Transverse colon (tissue), 4 donors: ENCODE measurements at regions not wholly inside any gene's neighbourhood (a gene's known extent, or its start where the extent isn't known, plus 50 kb on each side); places are given as distances from the start of the nearest gene placed in this dataset.
"Not testable (repeated sequence)": the region's sequence is repeated elsewhere in the genome, so short reads cannot be mapped to it uniquely, and the experiment has no call there.

Source experiments
- DNase-seq: peaks from one replicate; pipeline ENCODE4 v3.0.0-alpha.2; 2019
- H3K27ac ChIP-seq, 4 donors: fragments of 200-600 bp; sonication (generic); 2 replicates each; pipeline ENCODE4 v1.5.1; 2016 to 2018; ENCODE audit warnings: inconsistent platforms in 4 of 4
- H3K27me3 ChIP-seq: fragments of 200-600 bp; sonication (generic); 2 replicates; pipeline ENCODE4 v1.5.1; 2017; ENCODE audit warnings: inconsistent platforms
- H3K36me3 ChIP-seq, 4 donors: fragments of 200-600 bp; sonication (generic); 2 replicates each; pipeline ENCODE4 v1.5.1; 2017 to 2019; ENCODE audit warnings: inconsistent platforms in 4 of 4
- H3K4me1 ChIP-seq, 4 donors: fragments of 200-600 bp; sonication (generic); 2 replicates each; pipeline ENCODE4 v1.5.1; 2017 to 2020; ENCODE audit warnings: inconsistent platforms in 4 of 4
- H3K4me3 ChIP-seq, 4 donors: fragments of 200-600 bp; sonication (generic); 1 replicate in 1 of 4; 2 replicates in 3 of 4; pipeline versions ENCODE4 v1.5.1 to v1.6.1; 2017 to 2019; ENCODE audit warnings: inconsistent platforms in 4 of 4
- H3K9me3 ChIP-seq, 2 donors: fragments of 200-600 bp; sonication (generic); 2 replicates each; pipeline ENCODE4 v1.5.1; 2017 to 2019; ENCODE audit warnings: inconsistent platforms in 2 of 2
- CTCF ChIP-seq, 5 experiments: fragments of 200-600 bp in 3 of 5; fragments of 450-650 bp in 2 of 5; sonication (generic) in 3 of 5; IDR thresholded peaks; 1 replicate in 2 of 5; 2 replicates in 3 of 5; pipeline ENCODE4 v1.5.1; 2016 to 2017; ENCODE audit warnings: antibody characterized with exemption in 5 of 5, inconsistent platforms in 3 of 5, mild to moderate bottlenecking in 2 of 5, moderate library complexity in 1 of 5
- EP300 ChIP-seq: sonication (generic); formaldehyde crosslinking; IDR thresholded peaks from one replicate; pipeline ENCODE4 v1.6.1; 2017; ENCODE audit warnings: antibody characterized with exemption, low read depth
- POLR2A ChIP-seq: fragments of 450-650 bp; IDR thresholded peaks from one replicate; pipeline ENCODE4 v1.6.1; 2016; ENCODE audit warnings: antibody characterized with exemption, mild to moderate bottlenecking, moderate library complexity
- POLR2AphosphoS5 ChIP-seq, 3 donors: sonication (generic); formaldehyde crosslinking; IDR thresholded peaks; one replicate each; pipeline ENCODE4 v1.6.1; 2016; ENCODE audit warnings: antibody characterized with exemption in 3 of 3
- WGBS, 2 donors: methylation state at CpG; one replicate each; pipeline ENCODE4 v1.1.5; 2018; ENCODE audit warnings: low coverage in 1 of 2; 5-methylcytosine and 5-hydroxymethylcytosine counted together
- in situ Hi-C, 4 donors: fragments of 200-750 bp; cut with MboI; loops; one replicate each; pipeline versions ENCODE4 v1.15.0 to v1.15.1; 2017; ENCODE audit warnings: low sequenced_read_pairs in 3 of 4, low pct_ligation_motif_present in 1 of 4, low pct_unique_long_range_greater_than_20kb in 1 of 4
- intact Hi-C: fragments of 100-400 bp; cut with DNase I; formaldehyde crosslinking; loops from one replicate; pipeline ENCODE4 v1.15.1; 2023; ENCODE audit warnings: low total_unique reads

GRCh38 chr18:71324356-71324755 is 1035.5 kb downstream of the SOCS6 start:
- intact Hi-C loops (no loop called here), in situ Hi-C loops (no loop called here)
- Histone ChIP-seq H3K27me3 (no peaks in the 10 kb centered on the region), H3K4me3 (no peak overlapping the region), H3K4me1 (peaks cover 0 to 11% (median 0%) of the 10 kb centered on the region in 4 donors), H3K9me3 (no peaks in the 10 kb centered on the region), H3K36me3 (no peaks in the 10 kb centered on the region), H3K27ac (no peak overlapping the region)
- no peak for DNase-seq
- TF ChIP-seq EP300 (no peak), CTCF (IDR thresholded peaks at IDR 0.05) (no peak), POLR2A (no peak), POLR2AphosphoS5 (IDR thresholded peaks at IDR 0.05) (no peak)
- 50 to 69% methylated on average over 1 of the region's 1 CpG for WGBS, 2 donors

- in situ Hi-C loops, result no loop called here
- intact Hi-C loops, result no loop called here
- 51 to 52% methylated on average over 3 of the region's 3 CpGs for WGBS, 2 donors
- no peak for DNase-seq
- no peak overlapping the region for H3K4me3 ChIP-seq
- H3K36me3 ChIP-seq, result no peaks in the 10 kb centered on the region
- no peaks in the 10 kb centered on the region for H3K27me3 ChIP-seq
- no peak for TF ChIP-seq CTCF (IDR thresholded peaks at IDR 0.05)
- TF ChIP-seq POLR2A, result no peak
- no peak for TF ChIP-seq EP300
- no peak for TF ChIP-seq POLR2AphosphoS5 (IDR thresholded peaks at IDR 0.05)
- H3K4me1 ChIP-seq, result no peaks in the 10 kb centered on the region
- no peaks in the 10 kb centered on the region for H3K9me3 ChIP-seq
- no peak overlapping the region for H3K27ac ChIP-seq
These were observed 1033.4 kb downstream of the SOCS6 start for GRCh38 chr18:71322201-71322600.

- TF ChIP-seq POLR2AphosphoS5 (IDR thresholded peaks at IDR 0.05), result no peak
- no peak for TF ChIP-seq POLR2A
- no peak for TF ChIP-seq EP300
- TF ChIP-seq CTCF (IDR thresholded peaks at IDR 0.05), result no peak
These were observed 1032.5 kb downstream of the SOCS6 start for GRCh38 chr18:71321319-71321718.

GRCh38 chr18:71304856-71305255 is 1016.0 kb downstream of the SOCS6 start:
- no peak overlapping the region for H3K4me3 ChIP-seq
- no peaks in the 10 kb centered on the region for H3K36me3 ChIP-seq
- H3K4me1 ChIP-seq, result no peaks in the 10 kb centered on the region
- DNase-seq, result no peak
- in situ Hi-C loops, result no loop called here
- no peak for TF ChIP-seq POLR2A
- TF ChIP-seq POLR2AphosphoS5 (IDR thresholded peaks at IDR 0.05), result no peak
- TF ChIP-seq EP300, result no peak
- TF ChIP-seq CTCF (IDR thresholded peaks at IDR 0.05), result no peak
- intact Hi-C loops, result no loop called here
- H3K27ac ChIP-seq, result no peak overlapping the region
- no peaks in the 10 kb centered on the region for H3K9me3 ChIP-seq
- no peaks in the 10 kb centered on the region for H3K27me3 ChIP-seq
- 51 to 80% methylated on average over 1 to 2 of the region's 2 CpGs for WGBS, 2 donors

More at GRCh38 chr18:71321319-71321718, 1032.5 kb downstream of the SOCS6 start:
- H3K27me3 ChIP-seq, result no peaks in the 10 kb centered on the region
- H3K4me3 ChIP-seq, result no peak overlapping the region
- H3K36me3 ChIP-seq, result no peaks in the 10 kb centered on the region
- intact Hi-C loops (no loop called here), in situ Hi-C loops (no loop called here)
- H3K27ac ChIP-seq, result no peak overlapping the region
- no peak for DNase-seq
- H3K4me1 ChIP-seq, result no peaks in the 10 kb centered on the region
- WGBS, 2 donors, result 92 to 94% methylated on average over 2 to 3 of the region's 3 CpGs
- H3K9me3 ChIP-seq, result no peaks in the 10 kb centered on the region

- H3K36me3 ChIP-seq, result not testable (repeated sequence)
- WGBS, 2 donors, result 40 to 54% methylated on average over 1 to 3 of the region's 3 CpGs
These were observed 1014.9 kb downstream of the SOCS6 start for GRCh38 chr18:71303743-71304142.

More at GRCh38 chr18:71303743-71304142, 1014.9 kb downstream of the SOCS6 start:
- DNase-seq, in situ Hi-C loops, H3K9me3 ChIP-seq, H3K4me3 ChIP-seq, H3K4me1 ChIP-seq, intact Hi-C loops, H3K27ac ChIP-seq, H3K27me3 ChIP-seq: not testable (repeated sequence)
